Esophagus muscularis mucosa (tissue), 4 donors: ENCODE measurements at regions not wholly inside any gene's neighbourhood (a gene's known extent, or its start where the extent isn't known, plus 50 kb on each side); places are given as distances from the start of the nearest gene placed in this dataset.

Experiments
- CTCF ChIP-seq, 3 experiments: fragments of 200-600 bp in 2 of 3; fragments of 450-650 bp in 1 of 3; sonication (generic) in 2 of 3; IDR thresholded peaks; one replicate each; pipeline ENCODE4 v1.5.1; 2017 to 2019; ENCODE audit warnings: antibody characterized with exemption in 3 of 3, mild to moderate bottlenecking in 2 of 3, moderate library complexity in 1 of 3
- EP300 ChIP-seq: sonication (generic); formaldehyde crosslinking; IDR thresholded peaks from one replicate; pipeline ENCODE4 v1.6.1; 2017; ENCODE audit warnings: antibody characterized with exemption
- POLR2A ChIP-seq: fragments of 450-650 bp; IDR thresholded peaks from one replicate; pipeline ENCODE4 v1.6.1; 2017; ENCODE audit warnings: antibody characterized with exemption, moderate library complexity, mild to moderate bottlenecking, low read depth

- no peak for TF ChIP-seq CTCF (IDR thresholded peaks at IDR 0.05)
- TF ChIP-seq EP300 = no peak
- no peak for TF ChIP-seq POLR2A
Observed at GRCh38 chr10:129339191-129339590, 127.8 kb upstream of the MGMT start.
